GM21717 (cell line): ENCODE measurements at regions not wholly inside any gene's neighbourhood (a gene's known extent, or its start where the extent isn't known, plus 50 kb on each side); places are given as distances from the start of the nearest gene placed in this dataset.

ENCODE experiments used
- ATAC-seq: cut with Tn5 transposase; IDR thresholded peaks from one replicate; pipeline ENCODE4 v1.9.1; 2021; ENCODE audit warnings: mild to moderate bottlenecking, moderate library complexity; ENCODE audit not compliant: unreplicated experiment

- no peak for ATAC-seq
Measured at GRCh38 chr13:89900104-89900765, 1447.3 kb upstream of the MIR17HG start.

DNA sequence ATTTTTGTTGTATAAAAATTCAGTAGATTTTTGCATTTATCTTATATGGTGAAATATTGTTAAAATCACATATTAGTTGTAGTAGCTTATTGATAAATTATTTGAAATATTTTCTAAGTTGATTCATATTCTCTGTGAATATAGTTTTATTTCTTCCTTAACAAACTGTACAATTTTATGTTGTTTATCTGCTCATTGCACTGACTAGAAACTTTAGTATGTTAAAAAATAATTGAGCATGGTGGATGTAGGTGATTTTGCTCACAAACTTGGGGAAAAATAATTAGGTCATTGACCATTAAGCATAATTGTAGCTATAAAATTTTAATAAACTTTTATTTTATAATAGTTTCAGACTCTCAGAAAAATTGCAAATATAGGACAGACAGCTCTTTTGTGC is 1445.3 kb upstream of the MIR17HG start:
- ATAC-seq: no peak

DNA sequence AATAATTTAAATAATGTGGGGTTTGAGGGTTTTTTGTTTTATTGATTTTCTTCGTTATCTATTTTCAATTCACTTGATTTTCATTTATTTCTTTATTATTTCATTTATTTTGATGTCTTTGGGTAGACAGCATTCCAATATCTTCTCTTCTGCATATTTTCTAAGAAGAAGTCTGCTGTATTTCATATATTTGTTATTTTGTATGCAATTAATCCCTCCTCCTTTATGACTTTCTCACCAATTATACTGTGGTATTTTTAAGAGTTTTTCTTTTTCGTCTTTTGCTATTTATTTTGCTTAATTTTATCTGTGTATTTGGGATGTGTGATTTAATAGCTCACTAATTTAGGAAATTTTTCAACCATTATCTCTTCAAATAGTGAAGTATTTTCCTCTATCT is 1444.4 kb upstream of the MIR17HG start:
- ATAC-seq: no peak

- no peak for ATAC-seq
Measured at GRCh38 chr13:89910166-89910565, 1437.3 kb upstream of the MIR17HG start.

DNA sequence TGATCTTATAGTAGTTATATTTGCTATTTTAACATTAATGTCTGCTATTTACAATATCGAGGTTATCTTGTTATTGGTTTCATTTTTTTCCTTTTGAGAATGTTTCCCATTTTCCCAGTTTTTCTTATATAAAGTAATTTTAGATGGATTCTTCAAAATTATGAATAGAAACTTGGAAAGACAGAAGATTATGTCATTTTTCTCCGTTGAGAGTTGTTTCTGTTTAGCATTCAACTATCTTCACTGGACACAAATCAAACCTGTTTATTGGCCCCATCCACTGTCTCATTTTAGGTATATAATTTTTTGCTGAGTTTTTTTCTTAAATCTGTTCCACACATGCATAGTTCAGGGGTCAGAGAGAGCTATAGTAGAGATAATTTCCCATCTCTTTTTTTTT is 1430.9 kb upstream of the MIR17HG start:
- no peak for ATAC-seq

- no peak for ATAC-seq
Measured at GRCh38 chr13:89920461-89920860, 1427.0 kb upstream of the MIR17HG start.

GRCh38 chr13:89923052-89923451 is 1424.4 kb upstream of the MIR17HG start:
- no peak for ATAC-seq

DNA sequence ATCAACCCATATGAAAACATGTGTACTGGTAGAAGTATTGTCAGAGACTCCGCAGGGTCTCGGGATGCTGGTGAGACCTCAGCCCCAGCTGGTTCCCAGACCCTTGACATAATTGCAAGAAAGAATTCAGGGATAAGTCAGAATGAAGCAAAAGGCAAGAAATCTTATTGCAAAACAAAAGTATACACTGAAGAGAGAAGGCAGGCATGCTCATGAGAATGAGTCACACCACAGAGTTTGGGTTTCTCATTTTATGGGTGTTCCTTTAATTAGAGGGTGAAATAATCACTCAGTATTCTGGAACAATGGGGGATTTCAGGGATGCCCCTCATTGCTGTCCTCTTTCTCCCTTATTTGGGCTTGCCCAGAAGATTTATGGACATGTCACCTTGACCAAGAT is 1423.8 kb upstream of the MIR17HG start:
- ATAC-seq: no peak

DNA sequence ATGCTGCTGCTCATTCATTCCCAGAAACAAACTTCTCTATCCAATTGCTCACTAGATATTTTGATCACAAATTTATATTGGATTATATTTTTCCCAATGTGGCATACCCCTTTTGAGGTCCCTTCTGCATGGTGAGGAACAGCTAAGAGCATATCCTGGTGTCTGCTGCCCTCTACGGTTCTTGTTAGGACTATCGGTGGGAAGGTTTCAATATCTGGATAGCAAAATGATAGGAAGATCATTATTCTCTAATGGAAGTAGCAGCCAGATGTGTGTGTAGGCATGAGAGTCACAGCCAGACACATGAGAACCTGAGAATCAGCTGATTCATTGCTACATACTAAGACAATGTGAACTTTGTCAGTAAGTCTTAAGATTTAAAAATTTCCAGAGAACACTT is 1422.4 kb upstream of the MIR17HG start:
- no peak for ATAC-seq

DNA sequence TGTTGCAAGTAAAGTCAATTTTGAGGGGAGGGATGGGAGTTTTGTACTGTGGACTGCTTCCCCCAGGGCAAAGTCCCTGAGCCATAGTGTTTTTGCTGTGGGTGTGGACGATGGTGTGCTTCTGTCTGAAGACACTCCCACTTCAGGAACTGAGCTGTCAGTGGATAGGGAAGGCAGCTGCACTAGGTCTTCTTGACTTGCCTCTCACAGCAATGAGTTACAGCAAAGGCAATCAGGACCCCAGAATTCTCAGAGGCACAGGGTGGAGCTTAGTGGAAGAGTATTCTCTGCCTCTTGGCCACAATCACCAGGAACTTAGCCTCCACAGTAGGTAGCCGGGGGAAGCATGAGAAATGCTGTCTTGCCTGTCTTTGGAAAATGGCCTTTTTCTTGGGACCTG is 1416.6 kb upstream of the MIR17HG start:
- no peak for ATAC-seq

GRCh38 chr13:89932902-89933301 is 1414.6 kb upstream of the MIR17HG start:
- no peak for ATAC-seq

DNA sequence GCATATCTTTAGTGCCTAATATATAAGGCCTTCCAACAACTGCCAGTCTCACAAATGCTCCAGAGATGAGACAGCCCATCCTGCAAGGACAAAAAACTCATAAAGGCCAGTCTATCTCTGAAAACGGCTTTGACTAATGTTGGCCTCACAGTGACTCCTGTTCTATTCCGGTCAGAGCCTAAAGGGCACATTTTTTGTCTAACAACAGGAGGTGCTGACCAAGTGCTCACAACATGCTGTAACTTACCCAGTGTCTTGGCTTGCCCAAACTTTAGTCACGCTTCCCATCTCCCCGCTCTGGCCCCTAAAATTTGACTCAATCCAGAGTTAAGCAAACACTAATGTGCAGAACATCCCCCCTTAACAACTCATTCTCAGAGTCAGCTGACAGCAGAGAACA is 1411.2 kb upstream of the MIR17HG start:
- no peak for ATAC-seq

DNA sequence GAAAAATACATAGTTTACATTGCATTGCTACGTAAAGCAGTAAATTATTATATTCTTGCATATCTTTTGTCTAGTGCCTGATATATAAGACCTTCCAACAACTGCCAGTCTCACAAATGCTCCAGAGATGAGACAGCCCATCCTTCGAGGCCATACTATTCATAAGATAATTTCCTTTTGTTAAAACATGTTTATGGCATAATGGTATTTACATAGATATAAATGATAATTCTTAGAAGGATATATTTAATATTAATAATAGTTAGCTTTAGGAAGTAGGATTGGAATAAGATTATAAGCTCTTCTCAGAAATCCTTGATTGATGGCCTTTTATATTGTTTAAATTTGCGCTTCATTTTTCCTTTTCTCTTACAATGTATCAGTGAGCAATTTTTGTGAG is 1410.1 kb upstream of the MIR17HG start:
- ATAC-seq: no peak

DNA sequence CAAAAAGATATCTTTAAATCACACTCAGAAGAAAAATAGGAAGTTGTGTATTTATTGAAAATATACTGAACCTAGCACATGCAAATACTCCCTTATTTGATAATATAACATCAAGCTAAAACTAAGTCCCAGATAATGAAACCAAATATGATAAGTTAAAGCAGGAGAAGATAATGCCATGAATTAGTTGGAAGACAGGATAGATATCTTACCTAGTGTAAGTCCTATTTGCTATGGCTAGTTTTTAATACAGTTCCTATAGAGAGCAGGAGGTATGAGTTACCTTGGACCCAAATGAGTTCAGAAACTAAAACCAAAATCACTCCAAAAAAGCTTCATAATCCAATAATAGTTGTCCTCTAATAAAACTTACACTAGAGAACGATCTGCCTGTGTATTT is 1407.1 kb upstream of the MIR17HG start:
- ATAC-seq: no peak

- ATAC-seq: no peak
Measured at GRCh38 chr13:89943139-89943538, 1404.3 kb upstream of the MIR17HG start.

GRCh38 chr13:89950225-89950624 is 1397.3 kb upstream of the MIR17HG start:
- ATAC-seq: no peak

DNA sequence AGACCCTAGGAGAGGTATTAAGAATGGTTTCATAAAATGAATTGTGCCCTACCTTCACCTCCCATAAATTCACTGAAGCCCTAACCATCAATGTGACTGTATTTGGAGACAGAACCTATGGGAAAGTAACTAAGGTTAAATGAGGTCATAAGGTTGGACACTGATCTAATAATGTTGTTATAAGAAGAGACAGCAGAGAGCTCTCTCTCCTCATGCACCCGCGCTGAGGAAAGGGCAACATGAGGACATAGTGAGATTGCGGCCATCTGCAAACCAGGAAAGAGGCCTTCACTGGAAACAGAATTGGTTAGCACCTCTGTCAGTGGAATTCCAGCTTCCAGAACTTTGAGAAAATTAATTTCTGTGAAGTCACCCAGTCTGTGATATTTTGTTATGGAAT is 1396.1 kb upstream of the MIR17HG start:
- ATAC-seq: no peak

DNA sequence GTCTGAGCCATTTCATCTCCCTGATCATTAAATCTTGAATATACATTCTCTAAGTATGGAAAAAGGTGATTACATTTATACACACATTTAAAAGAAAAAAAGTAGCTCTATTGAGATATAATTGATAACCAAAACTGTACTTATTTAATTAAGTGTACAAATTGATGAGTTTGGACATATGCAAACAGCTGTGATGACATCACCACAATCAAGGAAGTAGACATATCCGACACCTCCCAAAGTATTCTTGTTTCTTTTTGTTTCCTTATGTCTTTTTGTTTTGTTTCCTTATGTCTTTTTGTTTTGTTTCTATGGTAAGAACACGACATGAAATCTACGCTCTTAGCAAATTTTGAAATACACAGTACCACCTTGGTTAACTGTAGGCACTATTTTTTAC is 1393.9 kb upstream of the MIR17HG start:
- ATAC-seq: no peak

GRCh38 chr13:89955773-89956172 is 1391.7 kb upstream of the MIR17HG start:
- no peak for ATAC-seq

GRCh38 chr13:89959074-89959473 is 1388.4 kb upstream of the MIR17HG start:
- no peak for ATAC-seq

GRCh38 chr13:89965252-89965651 is 1382.2 kb upstream of the MIR17HG start:
- no peak for ATAC-seq

GRCh38 chr13:89966524-89966923 is 1381.0 kb upstream of the MIR17HG start:
- no peak for ATAC-seq

DNA sequence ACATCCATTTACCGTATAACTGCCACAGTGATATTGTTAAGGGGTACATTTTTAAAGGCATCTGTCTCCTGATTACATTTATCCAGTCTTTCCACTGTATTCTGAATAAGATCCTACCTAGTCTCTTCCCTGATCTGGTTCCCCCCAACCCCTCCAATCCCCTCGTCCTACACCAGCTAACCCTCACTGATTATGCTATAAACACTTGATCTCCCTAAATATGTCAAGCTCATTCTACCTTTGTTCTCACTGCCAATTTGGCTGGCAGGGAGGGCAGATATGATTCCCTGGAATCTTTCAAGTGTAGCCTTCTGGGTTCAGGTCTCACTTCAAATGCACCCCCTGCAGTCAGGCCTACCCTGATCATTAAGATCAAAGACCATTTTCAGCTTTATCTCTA is 1379.8 kb upstream of the MIR17HG start:
- no peak for ATAC-seq
